Right lobe of liver (tissue), 4 donors: ENCODE measurements at regions not wholly inside any gene's neighbourhood (a gene's known extent, or its start where the extent isn't known, plus 50 kb on each side); places are given as distances from the start of the nearest gene placed in this dataset.

Source experiments
- CTCF ChIP-seq, 4 donors: fragments of 200-600 bp in 3 of 4; fragments of 450-650 bp in 1 of 4; IDR thresholded peaks; one replicate each; pipeline versions ENCODE4 v1.5.1 to v1.8.0; 2016 to 2022; ENCODE audit warnings: antibody characterized with exemption in 4 of 4, mild to moderate bottlenecking in 2 of 4
- POLR2A ChIP-seq: fragments of 450-650 bp; IDR thresholded peaks from one replicate; pipeline ENCODE4 v1.6.1; 2017; ENCODE audit warnings: antibody characterized with exemption, mild to moderate bottlenecking
- donor health status: DM: no; HTN: no; CAD: no.
- donor health status: DM: no; HTN: no; CAD: no.
- donor health status: DM: no; HTN: yes; CAD: no.

DNA sequence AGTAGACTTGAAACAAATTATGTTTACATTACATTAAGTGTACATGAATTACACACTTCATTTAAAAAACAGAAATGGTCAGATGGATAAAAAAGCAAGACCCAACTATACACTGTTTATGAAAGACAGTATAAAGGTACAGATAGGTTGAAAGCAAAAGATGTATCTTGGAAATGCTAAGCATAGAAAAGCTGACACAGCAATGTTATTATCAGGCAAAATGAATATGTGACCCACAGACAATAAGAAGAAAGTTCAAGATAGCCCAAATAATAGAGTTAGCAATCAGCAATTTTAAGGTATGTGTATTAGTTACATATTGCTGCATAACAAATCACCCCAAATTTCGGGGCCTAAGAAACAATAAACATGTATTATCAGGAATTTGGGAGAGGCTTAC lies 153.5 kb downstream of the DHRS2 start:
- TF ChIP-seq CTCF (IDR thresholded peaks at IDR 0.05) (no peak), POLR2A (no peak)
